A673 (cell line): ENCODE measurements at regions not wholly inside any gene's neighbourhood (a gene's known extent, or its start where the extent isn't known, plus 50 kb on each side); places are given as distances from the start of the nearest gene placed in this dataset.

Source experiments
- BruUV-seq: library from RNA; stranded (reverse); fragments of 400-500 nt; replicated peaks from 2 replicates; lab custom pipeline; 2021; lab: Mats Ljungman, UMichigan
- CTCF ChIA-PET: fragments of 300-600 bp; sonication (Branson Sonifier 250); formaldehyde crosslinking; loops from one replicate; lab custom pipeline; 2022; ENCODE audit warnings: antibody characterized with exemption; lab: Charles Lee
- POLR2A ChIA-PET: fragments of 300-600 bp; sonication (Branson Sonifier 250); formaldehyde crosslinking; loops from one replicate; lab custom pipeline; 2022; ENCODE audit warnings: antibody characterized with exemption; ENCODE audit not compliant: low non-redundant PET; lab: Charles Lee
- DNase-seq: peaks from one replicate; pipeline ENCODE4 v3.0.0-alpha.2; 2015; ENCODE audit warnings: low spot score
- H3K27ac ChIP-seq: fragments of 200-600 bp; sonication (generic); 2 replicates; pipeline ENCODE4 v1.5.1; 2016; ENCODE audit warnings: mixed run types, low read depth, mild to moderate bottlenecking, mixed read lengths, antibody characterized with exemption, low read length; ENCODE audit not compliant: poor library complexity, severe bottlenecking
- H3K27me3 ChIP-seq: fragments of 200-600 bp; sonication (generic); replicated peaks from 2 replicates; pipeline ENCODE4 v1.6.1; 2017; ENCODE audit warnings: mixed run types, low read depth, mild to moderate bottlenecking, mixed read lengths, antibody characterized with exemption, low read length; ENCODE audit not compliant: insufficient read depth, poor library complexity
- H3K36me3 ChIP-seq: fragments of 200-600 bp; sonication (generic); 2 replicates; pipeline ENCODE4 v1.6.1; 2016; ENCODE audit warnings: mixed run types, mild to moderate bottlenecking, mixed read lengths, antibody characterized with exemption, low read length; ENCODE audit not compliant: insufficient read depth, poor library complexity, severe bottlenecking
- H3K4me1 ChIP-seq: fragments of 200-600 bp; sonication (generic); 2 replicates; pipeline ENCODE4 v1.6.1; 2017; ENCODE audit warnings: mixed run types, mild to moderate bottlenecking, mixed read lengths, antibody characterized with exemption, low read length; ENCODE audit not compliant: insufficient read depth, poor library complexity, severe bottlenecking
- H3K4me3 ChIP-seq: fragments of 200-600 bp; sonication (generic); 2 replicates; pipeline ENCODE4 v1.5.1; 2016; ENCODE audit warnings: low read depth, mixed run types, mild to moderate bottlenecking, mixed read lengths, low read length; ENCODE audit not compliant: poor library complexity, severe bottlenecking
- H3K9me3 ChIP-seq: fragments of 200-600 bp; sonication (generic); 2 replicates; pipeline ENCODE4 v1.6.1; 2016; ENCODE audit warnings: mixed run types, low read depth, mild to moderate bottlenecking, mixed read lengths, antibody characterized with exemption, low read length; ENCODE audit not compliant: poor library complexity, severe bottlenecking
- CTCF ChIP-seq: fragments of 300-800, 200-600 bp; sonication (generic); conservative IDR thresholded peaks from 2 replicates; pipeline ENCODE4 v1.5.1; 2017; ENCODE audit warnings: low read depth, mild to moderate bottlenecking, antibody characterized with exemption, low read length, moderate library complexity, mixed read lengths
- EZH2 ChIP-seq: fragments of 200-600 bp; sonication (generic); IDR thresholded peaks from 2 replicates; pipeline ENCODE4 v1.6.1; 2017; ENCODE audit warnings: borderline replicate concordance, low read depth, mild to moderate bottlenecking, mixed read lengths, antibody characterized with exemption, low read length; ENCODE audit not compliant: poor library complexity, severe bottlenecking
- intact Hi-C: fragments of 100-400 bp; cut with micrococcal nuclease; formaldehyde crosslinking; loops from one replicate; pipeline ENCODE4 v1.10.0; 2022; ENCODE audit not compliant: unreplicated experiment

GRCh38 chr15:85956532-85957275 lies 123.0 kb upstream of the AGBL1 start:
- CTCF ChIA-PET = no interaction called here
- Histone ChIP-seq H3K4me3 (no peak overlapping the region), H3K9me3 (no peaks in the 10 kb centered on the region), H3K27ac (no peak overlapping the region), H3K4me1 (no peaks in the 10 kb centered on the region), H3K36me3 (no peaks in the 10 kb centered on the region), H3K27me3 (peaks cover 15% of the 10 kb centered on the region)
- peak; percentile 66 for DNase-seq
- intact Hi-C loops = no loop called here
- TF ChIP-seq EZH2 (no peak), CTCF (no peak)
- BruUV-seq = no TSS peak
- POLR2A ChIA-PET = no interaction called here

- no peaks in the 10 kb centered on the region for H3K4me1 ChIP-seq
- H3K27ac ChIP-seq = no peak overlapping the region
- no TSS peak for BruUV-seq
- ChIA-PET CTCF (no interaction called here), POLR2A (no interaction called here)
- no peaks in the 10 kb centered on the region for H3K9me3 ChIP-seq
- no peak for DNase-seq
- H3K4me3 ChIP-seq = no peak overlapping the region
- no peaks in the 10 kb centered on the region for H3K36me3 ChIP-seq
- peaks cover 6% of the 10 kb centered on the region for H3K27me3 ChIP-seq
- intact Hi-C loops = no loop called here
- TF ChIP-seq CTCF (no peak), EZH2 (no peak)
Observed at GRCh38 chr15:85959611-85960010, 120.1 kb upstream of the AGBL1 start.

- TF ChIP-seq CTCF (no peak), EZH2 (no peak)
- H3K4me1 ChIP-seq = no peaks in the 10 kb centered on the region
- no TSS peak for BruUV-seq
- H3K27ac ChIP-seq = no peak overlapping the region
- no peak overlapping the region for H3K4me3 ChIP-seq
- H3K36me3 ChIP-seq = no peaks in the 10 kb centered on the region
- ChIA-PET CTCF (no interaction called here), POLR2A (no interaction called here)
- intact Hi-C loops = no loop called here
- DNase-seq = no peak
- H3K9me3 ChIP-seq = no peaks in the 10 kb centered on the region
- H3K27me3 ChIP-seq = peaks cover 6% of the 10 kb centered on the region
Observed at GRCh38 chr15:85960381-85960780, 119.3 kb upstream of the AGBL1 start.
